HepG2 (cell line): ENCODE measurements at regions not wholly inside any gene's neighbourhood (a gene's known extent, or its start where the extent isn't known, plus 50 kb on each side); places are given as distances from the start of the nearest gene placed in this dataset.

Experiments
- ATAC-seq: fragments of 200-7000 bp; cut with Tn5 transposase; 3 replicates; pipeline ENCODE4 v1.9.1; 2020; ENCODE audit warnings: mild to moderate bottlenecking, moderate library complexity
- BruUV-seq: library from RNA; stranded (reverse); fragments of 400-500 nt; replicated peaks from 2 replicates; lab custom pipeline; 2021; lab: Mats Ljungman, UMichigan
- CTCF ChIA-PET: fragments of 300-600 bp; formaldehyde crosslinking; extraction: SDS; loops from one replicate; lab custom pipeline; 2021; ENCODE audit warnings: low total read pairs, inconsistent platforms, low intra/inter-chr PET ratio; lab: Yijun Ruan, JAX
- POLR2A ChIA-PET: fragments of 350-600 bp; sonication (Branson Sonifier 250); formaldehyde crosslinking; loops from one replicate; lab custom pipeline; 2020; ENCODE audit warnings: antibody characterized with exemption, inconsistent platforms; lab: Yijun Ruan, JAX
- DNase-seq: peaks from one replicate; pipeline ENCODE4 v3.0.0-alpha.2; 2015; ENCODE audit warnings: low spot score
- FAIRE-seq: peaks from 3 replicates; lab custom pipeline; 2011; peaks lifted over from hg19 to GRCh38; lab: Jason Lieb, UNC
- H2AFZ ChIP-seq: one replicate; pipeline ENCODE4 v1.6.1; 2011; ENCODE audit warnings: low read length, inconsistent platforms
- H3K27ac ChIP-seq: fragments of 300-600 bp; 3 replicates; pipeline ENCODE4 v1.8.0; 2011; ENCODE audit warnings: mixed run types, mild to moderate bottlenecking, mixed read lengths, low read length, inconsistent platforms; ENCODE audit not compliant: insufficient read depth; ENCODE audit errors: extremely low read length
- H3K27me3 ChIP-seq, 2 experiments: fragments of 200-600 bp in 1 of 2; 2 replicates in 1 of 2; 3 replicates in 1 of 2; pipeline versions ENCODE4 v1.6.0 to v1.8.0; 2011; ENCODE audit warnings: low read length in 2 of 2, mild to moderate bottlenecking in 2 of 2, moderate library complexity in 2 of 2, inconsistent platforms in 1 of 2; ENCODE audit not compliant: insufficient read depth in 2 of 2, control insufficient read depth in 1 of 2
- H3K36me3 ChIP-seq, 2 experiments: fragments of 200-600 bp in 1 of 2; replicated peaks in 1 of 2; 2 replicates in 1 of 2; 3 replicates in 1 of 2; pipeline versions ENCODE4 v1.5.1 to v1.8.0; 2011; ENCODE audit warnings: low read length in 2 of 2, inconsistent platforms in 1 of 2; ENCODE audit not compliant: insufficient read depth in 2 of 2, control insufficient read depth in 1 of 2
- H3K4me1 ChIP-seq: 2 replicates; pipeline ENCODE4 v1.5.1; 2012; ENCODE audit warnings: low read length, inconsistent platforms; ENCODE audit not compliant: insufficient read depth
- H3K4me2 ChIP-seq: 2 replicates; pipeline ENCODE4 v1.6.0; 2011; ENCODE audit warnings: low read depth, low read length, inconsistent platforms
- H3K4me3 ChIP-seq, 3 experiments: fragments of 200-600 bp in 1 of 3; sonication (generic), shearing (Covaris generic) in 1 of 3; replicated peaks in 1 of 3; 2 replicates each; pipeline ENCODE4 v1.5.1; 2011 to 2016; ENCODE audit warnings: low read length in 3 of 3, inconsistent platforms in 2 of 3, low read depth in 2 of 3, mild to moderate bottlenecking in 2 of 3, control low read depth in 1 of 3, mixed read lengths in 1 of 3; ENCODE audit not compliant: insufficient read depth in 1 of 3
- H3K79me2 ChIP-seq: one replicate; pipeline ENCODE4 v1.6.1; 2011; ENCODE audit warnings: low read length, inconsistent platforms; ENCODE audit not compliant: insufficient read depth
- H3K9ac ChIP-seq: 2 replicates; pipeline ENCODE4 v1.6.0; 2011; ENCODE audit warnings: mild to moderate bottlenecking, low read depth, low read length, inconsistent platforms; ENCODE audit not compliant: insufficient read depth
- H3K9me3 ChIP-seq: 2 replicates; pipeline ENCODE4 v1.5.1; 2012; ENCODE audit warnings: mild to moderate bottlenecking, low read length
- H4K20me1 ChIP-seq: 2 replicates; pipeline ENCODE4 v1.6.0; 2011; ENCODE audit warnings: inconsistent platforms, mild to moderate bottlenecking, low read length, moderate library complexity; ENCODE audit not compliant: insufficient read depth
- CTCF ChIP-seq: sonication (generic); formaldehyde crosslinking; IDR thresholded peaks from 2 replicates; pipeline ENCODE4 v1.5.0; 2020; ENCODE audit warnings: mild to moderate bottlenecking, missing genetic modification reagents, moderate library complexity
- ETS1 ChIP-seq: sonication (generic); formaldehyde crosslinking; IDR thresholded peaks from 2 replicates; pipeline ENCODE4 v1.4.0; 2020; ENCODE audit warnings: missing genetic modification reagents
- HOMEZ ChIP-seq: IDR thresholded peaks from 2 replicates; pipeline ENCODE4 v1.6.1; 2016; ENCODE audit warnings: low read depth
- HOXD1 ChIP-seq: sonication (generic); formaldehyde crosslinking; IDR thresholded peaks from 2 replicates; pipeline ENCODE4 v1.5.0; 2020; ENCODE audit warnings: missing genetic modification reagents
- KLF16 ChIP-seq, 2 experiments: sonication (generic) in 1 of 2; formaldehyde crosslinking in 1 of 2; IDR thresholded peaks; 2 replicates each; pipeline versions ENCODE4 v1.6.1 to v1.8.0; 2016 to 2023; ENCODE audit warnings: missing genetic modification reagents in 2 of 2, missing compliant biosample characterization in 1 of 2
- MED8 ChIP-seq: sonication (generic); formaldehyde crosslinking; IDR thresholded peaks from 2 replicates; pipeline ENCODE4 v1.8.1; 2023; ENCODE audit warnings: mild to moderate bottlenecking, missing genetic modification reagents; ENCODE audit not compliant: insufficient replicate concordance
- POLR2G ChIP-seq: fragments of 200-400 bp; formaldehyde crosslinking; IDR thresholded peaks from 2 replicates; pipeline ENCODE4 v1.6.1; 2018; ENCODE audit warnings: mild to moderate bottlenecking, low read depth, low read length, moderate library complexity
- REST ChIP-seq, 2 experiments: IDR thresholded peaks; 2 replicates each; pipeline ENCODE4 v1.6.1; 2011 to 2012; ENCODE audit warnings: low read length in 2 of 2, borderline replicate concordance in 1 of 2, low read depth in 1 of 2, mild to moderate bottlenecking in 1 of 2, moderate library complexity in 1 of 2
- RXRB ChIP-seq: IDR thresholded peaks from 2 replicates; pipeline ENCODE4 v1.6.1; 2016; ENCODE audit warnings: borderline replicate concordance, missing genetic modification reagents, missing compliant biosample characterization
- ZMAT3 ChIP-seq: sonication (generic); formaldehyde crosslinking; conservative IDR thresholded peaks from 2 replicates; pipeline ENCODE4 v1.7.0; 2021; ENCODE audit warnings: missing genetic modification reagents
- ZNF615 ChIP-seq: sonication (generic); formaldehyde crosslinking; IDR thresholded peaks from 2 replicates; pipeline ENCODE4 v1.5.0; 2020; ENCODE audit warnings: mild to moderate bottlenecking, missing genetic modification reagents, borderline replicate concordance
- WGBS: methylation state at CpG from one replicate; pipeline ENCODE4 v1.1.6; 2017; ENCODE audit warnings: low lambda C conversion rate; 5-methylcytosine and 5-hydroxymethylcytosine counted together
- in situ Hi-C: cut with HindIII; loops from 2 replicates; pipeline ENCODE4 v1.10.0; 2017; ENCODE audit warnings: low pct_unique_long_range_greater_than_20kb; ENCODE audit not compliant: extremely low pct_ligation_motif_present
- intact Hi-C: fragments of 100-400 bp; cut with micrococcal nuclease; formaldehyde crosslinking; loops from one replicate; pipeline ENCODE4 v1.10.0; 2022; ENCODE audit not compliant: unreplicated experiment
- TF ChIP-seq, protein P1 (sequence below): sonication (generic); formaldehyde crosslinking; IDR thresholded peaks from 2 replicates; pipeline ENCODE4 v1.4.0; 2020; ENCODE audit warnings: mild to moderate bottlenecking, missing genetic modification reagents
- TF ChIP-seq, protein P2 (sequence below): sonication (generic); formaldehyde crosslinking; IDR thresholded peaks from 2 replicates; pipeline ENCODE4 v1.8.1; 2022; ENCODE audit warnings: mild to moderate bottlenecking, missing genetic modification reagents

- BruUV-seq = no TSS peak
- Histone ChIP-seq H3K4me3 (no peak overlapping the region), H3K9ac (no peak overlapping the region), H3K4me2 (no peak overlapping the region), H3K36me3 (no peaks in the 10 kb centered on the region), H4K20me1 (no peaks in the 10 kb centered on the region), H3K9me3 (no peaks in the 10 kb centered on the region), H3K27me3 (no peaks in the 10 kb centered on the region), H2AFZ (no peak overlapping the region), H3K79me2 (no peaks in the 10 kb centered on the region), H3K27ac (no peak overlapping the region), H3K4me1 (no peaks in the 10 kb centered on the region)
- ATAC-seq (no peak), DNase-seq (no peak), FAIRE-seq (no peak)
- in situ Hi-C loops (no loop called here), intact Hi-C loops (no loop called here)
- ChIA-PET POLR2A (no interaction called here), CTCF (no interaction called here)
- 23% methylated on average over 1 of the region's 1 CpG for WGBS
- no peak for TF ChIP-seq POLR2G
- TF ChIP-seq HOMEZ (CRISPR knock-in tag) = no peak
- TF ChIP-seq KLF16 (CRISPR knock-in tag; IDR thresholded peaks at IDR 0.05) = no peak
- TF ChIP-seq CTCF (CRISPR knock-in tag) = peak; percentile 25; the same call in 1 of the 2 replicates
- no peak for TF ChIP-seq ZMAT3 (CRISPR knock-in tag)
- TF ChIP-seq REST (IDR thresholded peaks at IDR 0.05; ENCODE audit: borderline replicate concordance in 1 of 2, low read depth in 1 of 2, low read length in 2 of 2) = no peak
- no peak for TF ChIP-seq ETS1 (CRISPR knock-in tag)
- no peak for TF ChIP-seq HOXD1 (CRISPR knock-in tag)
- TF ChIP-seq MED8 (CRISPR knock-in tag) = no peak
- TF ChIP-seq, protein P1, sequence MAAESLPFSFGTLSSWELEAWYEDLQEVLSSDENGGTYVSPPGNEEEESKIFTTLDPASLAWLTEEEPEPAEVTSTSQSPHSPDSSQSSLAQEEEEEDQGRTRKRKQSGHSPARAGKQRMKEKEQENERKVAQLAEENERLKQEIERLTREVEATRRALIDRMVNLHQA (CRISPR knock-in tag) = no peak
- TF ChIP-seq ZNF615 (CRISPR knock-in tag) = no peak
- TF ChIP-seq, protein P2, sequence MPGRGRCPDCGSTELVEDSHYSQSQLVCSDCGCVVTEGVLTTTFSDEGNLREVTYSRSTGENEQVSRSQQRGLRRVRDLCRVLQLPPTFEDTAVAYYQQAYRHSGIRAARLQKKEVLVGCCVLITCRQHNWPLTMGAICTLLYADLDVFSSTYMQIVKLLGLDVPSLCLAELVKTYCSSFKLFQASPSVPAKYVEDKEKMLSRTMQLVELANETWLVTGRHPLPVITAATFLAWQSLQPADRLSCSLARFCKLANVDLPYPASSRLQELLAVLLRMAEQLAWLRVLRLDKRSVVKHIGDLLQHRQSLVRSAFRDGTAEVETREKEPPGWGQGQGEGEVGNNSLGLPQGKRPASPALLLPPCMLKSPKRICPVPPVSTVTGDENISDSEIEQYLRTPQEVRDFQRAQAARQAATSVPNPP = no peak
- TF ChIP-seq RXRB = no peak
These were observed 876.3 kb downstream of the C4orf33 start for GRCh38 chr4:129972257-129972656.
